Stimulated activated CD4-positive, alpha-beta T cell treated with anti-CD3 and anti-CD28 coated beads, Interleukin-12 subunit alpha, Interleukin-12 subunit beta, amount 100 ng/mL, for 24 hours (primary cell): ENCODE measurements at regions not wholly inside any gene's neighbourhood (a gene's known extent, or its start where the extent isn't known, plus 50 kb on each side); places are given as distances from the start of the nearest gene placed in this dataset.
A peak's percentile ranks its signal among the peaks of the same experiment; 100 is the strongest.
"Not testable (repeated sequence)": the region's sequence is repeated elsewhere in the genome, so short reads cannot be mapped to it uniquely, and the experiment has no call there.

ENCODE experiments used
- DNase-seq, 2 experiments: peaks; one replicate each; pipeline ENCODE4 v3.0.0-alpha.2; 2020; ENCODE audit warnings: low read depth in 2 of 2

- DNase-seq: no peak
Observed at GRCh38 chr9:7545371-7546165, 254.0 kb downstream of the DMAC1 start.

GRCh38 chr9:7542693-7543092, 256.9 kb downstream of the DMAC1 start:
- DNase-seq: no peak

DNA sequence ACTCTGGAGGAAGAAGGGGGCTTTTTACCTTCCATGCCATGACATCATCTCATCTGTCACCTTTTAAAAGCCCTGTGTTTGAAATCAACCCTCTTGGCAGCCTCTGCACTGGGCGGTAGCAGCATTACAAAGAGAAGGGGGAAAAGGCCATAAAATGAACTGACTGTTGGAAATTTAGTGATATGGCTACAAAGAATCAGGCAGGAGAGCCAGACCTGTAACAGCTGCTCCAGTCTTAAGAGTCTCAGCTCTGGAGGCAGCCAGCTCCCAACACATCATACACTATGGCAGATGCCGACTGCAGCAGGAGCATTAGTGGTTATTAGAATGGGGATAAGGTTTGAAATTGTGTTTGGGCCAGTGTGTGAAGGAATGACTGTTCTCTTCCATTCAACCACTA, 257.5 kb downstream of the DMAC1 start:
- no peak for DNase-seq

DNA sequence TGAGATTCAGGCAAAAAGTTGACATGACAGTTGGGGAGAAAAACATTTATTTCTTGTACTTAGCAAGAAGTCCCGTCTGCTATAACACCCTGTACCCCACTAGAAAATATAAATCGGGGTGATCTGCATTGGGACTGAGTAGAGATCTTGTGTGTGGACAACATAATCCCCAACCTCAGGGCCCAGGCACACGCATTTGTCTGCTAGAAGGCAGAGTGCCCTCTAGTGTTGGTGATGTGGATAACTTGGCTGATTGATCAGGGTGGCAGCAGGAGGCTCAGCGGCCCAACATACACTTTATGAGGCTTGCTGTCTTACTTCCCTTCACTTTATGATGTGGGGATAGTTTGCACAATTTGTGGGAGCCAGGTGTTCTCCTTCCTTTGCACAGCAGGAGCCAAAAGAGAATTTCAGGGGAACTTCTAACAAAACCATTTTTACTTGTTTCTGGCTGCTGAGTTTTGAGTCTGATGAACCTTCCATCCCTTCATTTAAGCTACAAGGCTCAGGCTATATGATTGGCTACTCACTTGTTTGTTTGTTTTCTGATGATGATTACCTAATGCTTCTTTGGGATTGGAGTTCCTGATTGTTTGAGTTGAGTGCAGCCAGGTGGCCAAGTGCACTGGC, 263.2 kb downstream of the DMAC1 start:
- DNase-seq: peak; percentile 5 to 20

DNA sequence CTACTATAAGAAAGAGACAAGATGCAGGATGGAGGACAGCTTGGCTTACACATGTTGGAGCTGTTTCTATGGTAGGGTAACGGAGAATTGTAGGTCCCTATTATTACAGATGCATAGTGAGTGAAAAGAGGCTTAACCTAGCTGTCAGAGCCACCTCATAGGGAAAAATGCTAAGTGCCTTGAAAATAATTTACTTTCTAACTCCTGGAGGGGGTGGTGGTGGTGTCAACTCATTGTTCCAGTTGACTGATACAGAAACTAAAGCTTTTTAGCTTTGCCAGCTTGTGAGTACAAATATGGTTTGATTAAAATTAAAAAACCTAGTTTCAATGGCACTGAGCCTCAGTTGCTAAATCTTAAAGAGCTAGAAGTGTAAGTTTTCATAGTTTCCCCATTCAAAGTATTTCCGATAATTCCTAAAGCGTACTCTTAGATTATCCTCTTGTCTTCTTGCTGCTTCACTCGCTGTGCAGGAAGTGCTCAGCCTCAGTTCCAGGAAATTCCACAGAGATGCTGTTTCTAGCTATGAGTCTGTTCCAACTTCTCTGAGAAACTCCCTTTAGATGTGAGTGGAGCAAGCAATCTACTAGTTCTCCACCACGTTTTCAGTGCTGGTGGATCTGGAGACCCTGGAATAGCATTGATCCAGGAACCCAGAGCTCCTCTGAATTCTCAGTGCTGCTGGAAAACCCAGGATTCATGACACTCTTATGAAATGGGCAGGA, 265.2 kb downstream of the DMAC1 start:
- no peak for DNase-seq

GRCh38 chr9:7533376-7534090, 266.0 kb downstream of the DMAC1 start:
- DNase-seq: no peak

DNA sequence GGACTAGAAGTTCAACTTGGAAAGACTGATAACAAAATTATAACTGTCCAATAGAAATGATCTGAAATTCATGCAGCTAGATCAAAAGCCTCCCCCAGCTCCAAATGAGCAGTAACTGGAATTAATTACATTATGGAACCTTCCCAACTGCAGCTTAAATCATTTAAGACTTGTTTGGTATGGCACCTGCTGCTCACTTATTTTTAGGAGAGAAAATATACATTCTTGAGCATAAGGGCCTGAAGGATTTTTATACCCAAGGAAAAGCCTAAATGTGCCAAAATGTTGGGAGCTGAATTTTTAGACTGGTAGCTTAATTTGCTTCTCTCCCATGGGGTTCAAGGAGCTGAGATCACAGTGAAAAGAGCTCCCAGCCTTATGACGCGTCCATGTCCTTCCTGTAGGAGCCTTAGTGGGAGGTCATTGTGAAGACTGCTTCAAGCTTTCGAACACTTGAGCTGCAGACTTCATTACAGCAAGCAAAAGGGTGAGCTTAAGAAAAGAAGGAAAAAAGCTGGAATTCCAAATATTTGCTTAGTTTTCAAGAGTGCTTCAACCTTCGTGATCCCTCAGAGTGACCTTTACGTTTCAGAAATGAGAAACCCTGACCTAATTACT, 276.0 kb downstream of the DMAC1 start:
- no peak for DNase-seq

- no peak for DNase-seq
Observed at GRCh38 chr9:7520396-7520795, 279.2 kb downstream of the DMAC1 start.

DNA sequence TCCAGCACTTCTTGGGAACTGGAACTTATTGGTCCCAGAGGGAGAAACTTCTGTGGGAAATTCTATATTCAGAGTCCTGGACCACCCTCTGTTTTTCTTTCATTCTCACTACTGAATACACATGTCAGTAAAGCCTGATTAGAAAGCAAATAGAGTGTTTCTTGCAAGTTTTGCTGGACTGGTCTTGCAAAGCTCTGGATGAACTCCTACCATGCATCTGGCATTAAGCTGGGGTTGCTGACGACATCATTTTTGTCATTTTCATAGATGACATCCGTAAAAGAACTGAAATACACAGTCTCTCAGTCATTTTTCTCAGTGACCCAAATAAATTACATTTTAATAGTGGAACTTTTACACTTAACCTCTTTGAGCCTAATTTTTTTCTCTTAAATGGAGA, 283.2 kb downstream of the DMAC1 start:
- no peak for DNase-seq

DNA sequence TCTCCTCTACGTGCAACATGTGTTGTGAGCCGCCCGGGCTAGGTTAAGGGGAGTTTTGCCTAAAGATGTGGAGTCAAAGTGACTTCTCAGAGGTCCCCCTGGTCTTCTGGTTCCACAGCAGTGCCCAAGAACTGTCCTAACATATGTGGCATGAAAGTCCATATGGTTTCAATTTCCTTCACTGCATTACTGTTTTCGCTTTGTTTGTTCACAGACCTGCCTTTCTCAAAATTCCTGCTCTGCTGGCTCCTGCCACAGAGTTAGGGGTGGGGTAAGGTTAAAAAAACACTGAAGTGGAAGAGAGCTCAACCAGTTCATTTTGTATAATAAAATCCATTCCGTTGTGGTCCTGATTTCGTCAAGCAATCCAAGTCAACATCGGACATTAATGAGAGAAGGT, 289.4 kb downstream of the DMAC1 start:
- DNase-seq: no peak

DNA sequence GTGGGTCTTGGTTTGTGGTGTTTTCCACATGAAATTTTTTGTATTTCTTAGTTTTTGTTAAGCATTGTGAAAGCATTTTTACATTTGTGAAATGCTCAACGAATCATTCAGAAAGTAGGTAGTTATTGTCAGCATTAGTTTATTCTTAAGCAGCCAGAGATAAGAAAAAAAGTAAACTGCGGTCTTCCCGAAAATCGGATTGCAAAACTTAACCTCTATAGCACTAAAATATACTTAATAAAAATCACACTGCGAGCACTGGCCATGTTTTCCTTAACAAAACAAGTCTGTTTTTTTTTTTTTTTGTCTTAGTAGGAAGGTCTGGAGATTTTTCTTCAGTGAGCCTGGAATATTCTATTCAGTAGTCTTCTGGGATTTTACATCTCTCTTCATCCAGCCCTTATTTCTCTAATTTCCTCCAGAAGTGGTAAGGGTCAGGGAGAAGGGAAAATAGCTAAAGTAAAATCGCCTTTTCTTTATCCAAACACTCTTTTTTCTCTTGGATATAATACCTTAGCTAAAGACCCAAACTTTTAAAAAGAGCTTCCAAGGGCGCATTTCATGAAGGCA, 289.9 kb downstream of the DMAC1 start:
- no peak for DNase-seq

DNA sequence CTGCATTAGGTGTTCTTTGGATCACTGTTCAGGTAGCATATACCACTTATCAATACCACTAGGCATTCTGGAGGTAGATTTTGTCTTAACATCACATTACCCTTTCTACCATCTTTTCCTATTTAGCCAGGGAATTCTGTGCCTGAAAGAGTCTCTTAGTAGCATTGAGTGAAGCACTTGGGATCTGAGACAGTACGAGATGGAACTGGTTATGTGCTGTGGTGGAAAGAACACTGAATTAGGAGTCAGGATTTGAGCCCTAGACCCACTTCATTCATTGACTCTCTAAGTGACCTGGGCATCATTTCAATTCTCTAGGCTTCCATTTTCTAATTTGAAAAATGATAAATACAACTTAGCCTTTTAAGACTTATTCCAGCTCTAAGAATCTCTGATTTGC, 291.1 kb downstream of the DMAC1 start:
- no peak for DNase-seq

GRCh38 chr9:7507566-7508270, 291.9 kb downstream of the DMAC1 start:
- DNase-seq: no peak

DNA sequence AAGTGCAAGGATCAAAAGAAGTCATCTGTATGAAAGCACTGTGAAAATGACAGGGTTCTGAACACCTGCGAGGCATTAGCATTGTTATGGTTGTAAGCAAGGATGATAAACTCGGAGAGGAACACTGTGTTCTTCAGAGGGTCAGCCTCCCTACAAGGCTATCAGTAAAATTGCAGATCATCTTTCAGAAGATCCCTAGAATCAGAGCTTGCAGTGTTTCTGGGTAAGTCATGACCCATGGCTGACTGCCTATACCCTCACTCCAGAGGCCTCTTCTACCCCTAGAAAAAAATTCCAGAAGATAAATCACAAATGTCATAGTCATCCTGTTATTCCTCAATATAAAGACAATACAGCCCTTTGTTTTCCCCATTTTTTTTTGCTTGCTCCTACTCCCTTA, 292.6 kb downstream of the DMAC1 start:
- DNase-seq: no peak

- no peak for DNase-seq
Observed at GRCh38 chr9:7500521-7500920, 299.1 kb downstream of the DMAC1 start.

DNA sequence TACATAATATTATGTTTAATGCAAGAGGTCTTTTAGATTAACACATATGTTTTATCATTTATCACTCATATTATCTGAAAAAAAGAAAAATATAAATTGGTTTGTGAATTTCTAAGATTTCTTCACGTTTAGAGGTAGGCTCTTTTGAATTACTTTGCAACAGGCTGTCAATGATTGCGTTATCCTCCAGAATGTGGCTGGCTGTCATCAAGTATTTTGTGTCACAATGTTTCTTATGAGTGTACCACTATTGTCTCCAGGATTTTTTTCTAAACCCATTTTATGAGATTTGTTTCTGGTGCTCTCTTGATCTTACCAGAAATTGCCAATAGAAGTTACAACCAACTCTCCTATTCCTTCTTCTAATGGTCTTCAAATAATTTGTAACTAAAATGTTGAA, 307.9 kb downstream of the DMAC1 start:
- no peak for DNase-seq

- no peak for DNase-seq
Observed at GRCh38 chr9:7490317-7491108, 309.1 kb downstream of the DMAC1 start.

DNA sequence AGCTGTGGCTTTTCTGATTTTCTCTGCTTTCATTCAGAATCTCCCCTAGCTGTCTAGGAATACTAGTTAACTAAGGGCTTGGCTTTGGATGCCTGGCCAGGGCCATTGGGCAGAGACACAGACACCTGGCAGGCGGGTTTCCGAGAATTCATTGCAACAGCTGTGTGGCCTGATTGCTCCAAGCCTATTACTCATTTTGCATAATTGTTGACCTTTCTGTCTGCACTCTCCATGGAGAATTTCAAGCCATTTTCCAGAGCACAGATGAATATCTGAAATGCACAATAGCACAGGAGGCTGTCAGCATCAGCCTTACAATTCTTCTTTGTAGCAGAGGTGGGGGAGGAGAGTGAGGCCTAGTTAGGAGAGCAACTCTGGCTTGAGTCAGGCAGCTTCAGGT, 310.5 kb downstream of the DMAC1 start:
- no peak for DNase-seq

DNA sequence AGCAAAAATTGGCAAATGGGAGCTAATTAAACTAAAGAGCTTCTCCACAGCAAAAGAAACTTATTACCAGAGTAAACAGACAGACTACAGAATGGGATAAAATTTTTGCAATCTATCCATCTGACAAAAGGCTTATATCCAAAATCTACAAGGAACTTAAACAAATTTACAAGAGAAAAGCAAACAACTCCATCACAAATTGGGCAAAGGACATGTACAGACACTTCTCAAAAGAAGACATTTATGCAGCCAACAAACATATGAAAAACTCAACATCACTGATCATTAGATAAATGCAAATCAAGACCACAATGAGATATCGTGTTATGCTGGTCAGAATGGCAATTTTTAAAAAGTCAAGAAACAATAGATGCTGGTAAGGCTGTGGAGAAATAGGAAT, 315.6 kb downstream of the DMAC1 start:
- DNase-seq: not testable (repeated sequence)

GRCh38 chr9:7481570-7481969, 318.0 kb downstream of the DMAC1 start:
- no peak for DNase-seq
